NCI-H128 (cell line): ENCODE measurements at regions not wholly inside any gene's neighbourhood (a gene's known extent, or its start where the extent isn't known, plus 50 kb on each side); places are given as distances from the start of the nearest gene placed in this dataset.
"Not testable (repeated sequence)": the region's sequence is repeated elsewhere in the genome, so short reads cannot be mapped to it uniquely, and the experiment has no call there.

ENCODE experiments used
- DNase-seq: peaks from one replicate; lab custom pipeline; 2025; ENCODE audit not compliant: unreplicated experiment; lab: John Stamatoyannopoulos, UW

DNA sequence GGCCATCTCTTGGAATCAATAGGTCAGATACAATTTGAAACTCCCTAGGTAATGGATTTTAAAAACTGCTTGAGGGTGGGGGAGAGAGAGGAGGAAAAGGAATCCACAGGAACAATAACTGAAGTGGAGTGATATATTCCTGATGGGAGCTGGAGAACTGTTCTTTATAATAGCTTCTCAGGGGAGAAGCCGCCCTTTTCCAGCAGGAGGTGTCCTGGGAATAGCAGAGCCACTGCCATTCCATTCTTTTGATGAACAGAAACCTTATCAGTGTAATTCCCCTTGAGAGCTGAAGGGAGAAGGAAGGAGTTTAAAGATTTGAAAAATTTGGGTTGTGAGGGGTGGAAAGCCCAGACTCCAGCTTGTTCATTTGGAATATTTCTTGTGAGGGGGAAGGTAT is 504.9 kb upstream of the DPH6 start:
- DNase-seq, result no peak

DNA sequence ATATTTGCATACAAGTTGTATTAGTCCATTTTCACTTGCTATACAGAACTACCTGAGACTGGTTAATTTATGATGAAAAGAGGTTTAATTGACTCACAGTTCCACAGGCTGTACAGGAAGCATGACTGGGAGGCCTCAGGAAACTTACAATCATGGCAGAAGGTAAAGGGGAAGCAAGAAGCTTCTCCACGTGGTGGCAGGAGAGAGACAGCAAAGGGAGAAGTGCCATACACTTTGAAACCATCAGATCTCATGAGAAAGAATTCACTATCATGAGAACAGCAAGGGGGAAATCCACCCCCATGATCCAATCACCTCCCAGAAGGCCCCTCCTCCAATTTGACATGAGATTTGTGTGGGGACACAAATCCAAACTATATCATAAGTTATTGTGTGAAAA is 506.7 kb upstream of the DPH6 start:
- DNase-seq, result not testable (repeated sequence)

- no peak for DNase-seq
These were observed 507.8 kb upstream of the DPH6 start for GRCh38 chr15:36053746-36054145.

GRCh38 chr15:36059596-36059995 is 513.6 kb upstream of the DPH6 start:
- DNase-seq, result no peak

- DNase-seq, result no peak
These were observed 516.4 kb upstream of the DPH6 start for GRCh38 chr15:36062357-36062756.

DNA sequence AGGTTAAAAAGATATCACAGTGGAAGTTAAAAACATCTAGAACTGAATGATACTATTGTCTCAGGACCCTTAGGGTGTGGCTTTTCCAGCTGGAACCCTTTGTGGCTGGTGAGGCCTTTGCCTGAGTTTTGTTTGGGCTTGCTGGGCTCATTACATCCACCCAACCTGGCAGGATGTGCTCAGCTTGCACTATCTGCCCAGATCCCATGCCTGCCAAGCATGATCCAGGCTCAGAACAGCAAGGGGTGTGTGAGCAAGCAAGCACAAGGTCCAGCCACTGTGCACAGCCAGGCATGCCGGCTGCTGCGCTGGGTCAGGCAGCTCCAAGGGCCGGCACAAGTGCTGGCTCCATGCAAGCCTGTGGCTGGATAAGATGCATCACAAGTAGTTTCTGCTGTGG is 512.7 kb upstream of the CDIN1 start:
- no peak for DNase-seq

GRCh38 chr15:36067483-36068274 is 511.7 kb upstream of the CDIN1 start:
- no peak for DNase-seq

DNA sequence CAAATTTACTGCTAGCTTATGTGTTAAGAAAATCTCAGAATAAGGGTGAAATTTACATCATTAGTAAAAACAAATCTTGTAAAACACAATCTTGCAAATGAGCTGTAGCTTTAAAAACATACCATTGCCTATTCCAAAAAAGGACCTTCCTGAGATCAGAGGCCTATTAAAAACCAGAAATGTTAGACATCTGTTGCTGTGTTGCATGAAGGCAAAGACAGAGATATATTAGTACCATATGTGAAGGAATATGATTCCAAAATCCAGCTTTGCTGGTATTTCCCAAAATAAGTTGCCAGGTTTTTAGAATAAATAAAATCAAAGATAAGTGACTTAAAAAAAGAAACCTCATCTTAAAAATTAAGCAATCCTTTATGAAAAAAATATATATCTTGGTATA is 504.1 kb upstream of the CDIN1 start:
- no peak for DNase-seq

- no peak for DNase-seq
These were observed 500.4 kb upstream of the CDIN1 start for GRCh38 chr15:36079021-36079420.

- no peak for DNase-seq
These were observed 498.7 kb upstream of the CDIN1 start for GRCh38 chr15:36080759-36081158.

GRCh38 chr15:36090286-36090946 is 489.0 kb upstream of the CDIN1 start:
- DNase-seq, result peak; percentile 44

DNA sequence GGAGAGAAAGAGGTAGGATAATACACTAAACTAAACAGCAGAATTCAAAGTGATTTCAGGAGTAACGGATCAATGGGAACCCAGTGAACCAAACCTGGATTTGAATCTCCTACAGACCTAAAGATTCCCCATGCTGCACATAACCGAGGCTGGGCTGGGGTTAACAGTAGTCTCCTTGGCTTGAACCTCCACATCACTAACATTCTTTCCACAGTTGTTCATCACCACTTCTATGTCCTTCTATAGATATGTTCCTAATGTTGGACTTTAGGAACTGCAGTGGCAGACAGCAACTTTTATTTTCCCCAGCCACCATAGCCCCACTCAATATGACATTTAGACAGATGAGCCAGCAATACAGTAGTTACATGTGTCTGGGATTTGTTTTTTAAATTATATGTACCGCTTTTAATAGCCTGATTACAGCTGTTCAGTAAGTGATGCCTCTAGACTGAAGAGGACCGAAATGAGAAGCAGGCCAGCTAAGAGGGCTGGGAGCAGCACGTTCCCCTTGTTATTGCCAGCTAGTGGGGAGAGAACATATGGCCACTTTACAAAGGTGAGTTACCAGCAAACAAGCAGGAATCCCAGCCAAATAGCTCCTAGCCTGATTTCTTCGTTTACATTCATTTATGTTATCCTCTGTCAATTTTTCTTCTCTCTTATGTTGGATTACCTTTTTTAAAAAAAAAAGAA is 472.6 kb upstream of the CDIN1 start:
- peak; percentile 1 for DNase-seq

DNA sequence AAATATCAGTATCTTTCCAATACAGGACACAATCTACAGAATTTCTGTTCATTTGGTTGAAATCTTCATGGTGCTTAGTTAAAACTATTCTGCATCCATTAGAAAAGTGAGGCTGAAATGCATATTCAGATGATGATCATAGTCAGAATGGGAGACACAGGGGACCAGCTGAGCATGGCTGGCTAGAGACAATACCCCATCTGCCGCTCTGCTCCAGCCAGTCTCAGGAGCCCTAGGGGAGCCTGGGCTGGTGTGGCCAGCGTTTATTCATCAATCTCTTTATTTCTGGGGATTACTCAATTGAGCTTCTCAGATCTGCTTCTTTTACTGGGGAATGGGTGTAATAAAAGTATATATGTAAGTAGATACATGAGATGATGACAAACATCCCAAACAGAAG is 470.9 kb upstream of the CDIN1 start:
- no peak for DNase-seq

DNA sequence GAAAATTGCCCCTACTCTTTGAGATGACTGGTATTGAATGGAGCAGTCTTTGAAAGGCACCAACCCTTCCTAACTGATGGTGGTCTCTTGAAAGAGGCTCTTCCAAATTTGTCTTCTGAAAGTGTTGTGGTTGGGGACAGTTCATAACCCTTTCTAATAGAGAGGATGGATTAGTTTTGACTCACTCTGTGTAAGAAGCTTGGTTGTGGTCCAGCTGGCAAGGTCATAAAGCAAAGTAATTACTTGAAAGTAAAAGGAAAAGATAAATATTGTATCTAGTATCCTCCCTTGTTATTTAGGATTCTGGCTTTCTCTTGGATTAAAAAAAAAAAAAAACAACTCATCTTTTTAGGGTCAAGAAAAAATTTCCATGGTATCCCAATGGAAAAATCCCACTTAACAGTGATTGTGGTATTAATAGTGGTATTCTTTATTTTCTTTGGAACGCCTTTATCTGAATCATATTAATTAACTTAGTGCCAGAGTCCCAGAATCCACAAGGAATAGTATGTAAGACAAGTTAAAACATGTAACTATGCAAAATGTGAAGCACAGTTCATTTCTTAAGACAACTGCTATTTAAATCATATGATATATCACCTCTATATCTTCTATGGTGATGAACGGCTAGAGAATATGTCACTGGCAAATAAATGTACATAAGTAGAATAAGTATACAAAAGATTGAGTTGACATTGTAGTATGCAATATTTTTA is 469.3 kb upstream of the CDIN1 start:
- DNase-seq, result no peak

DNA sequence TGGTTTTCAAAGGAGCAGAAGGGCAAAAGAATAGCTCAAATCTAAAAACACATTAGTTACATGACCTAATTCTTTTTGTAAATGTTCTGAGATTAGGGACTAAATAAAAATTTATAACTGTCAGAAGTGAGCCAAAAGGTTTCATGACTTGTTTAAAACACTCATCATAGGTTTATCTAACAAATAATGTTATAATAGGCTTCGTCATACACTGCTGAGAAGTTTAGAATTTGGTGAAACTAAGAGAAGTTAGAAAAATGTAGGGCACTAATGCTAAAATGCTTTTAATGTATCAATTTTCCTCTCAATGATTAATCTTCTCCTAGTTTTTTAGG is 468.8 kb upstream of the CDIN1 start:
- no peak for DNase-seq

- no peak for DNase-seq
These were observed 462.1 kb upstream of the CDIN1 start for GRCh38 chr15:36117296-36117787.

GRCh38 chr15:36126194-36126593 is 453.2 kb upstream of the CDIN1 start:
- no peak for DNase-seq

DNA sequence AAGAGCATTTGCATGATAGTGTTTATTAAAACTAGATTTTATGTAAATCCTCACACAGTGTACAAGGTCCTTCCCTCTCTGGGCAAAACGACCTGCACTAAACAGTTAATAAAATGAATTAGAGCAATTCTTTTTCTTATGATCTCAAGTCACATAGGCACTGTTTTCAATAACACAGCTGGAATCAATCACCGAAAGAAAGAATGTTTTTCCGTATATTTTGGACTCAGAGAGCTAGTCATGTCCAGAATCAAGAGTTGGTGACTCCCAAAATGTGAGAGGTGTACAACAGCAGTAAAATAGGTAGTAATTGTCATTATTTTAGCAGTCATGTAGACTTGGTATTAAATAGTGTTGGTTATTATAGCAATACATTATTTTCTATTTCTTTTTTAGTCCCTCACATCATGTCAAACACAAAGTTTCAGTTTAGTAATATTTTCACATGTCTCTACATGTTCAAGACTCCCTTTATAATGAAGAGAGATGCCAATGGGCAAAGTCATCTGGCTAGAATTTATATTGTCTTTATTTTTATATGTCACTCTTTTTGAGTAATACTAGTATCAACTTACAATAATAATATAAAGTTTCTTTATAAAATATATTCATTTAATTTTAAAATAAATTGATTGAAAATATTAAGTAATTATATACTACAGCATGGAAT is 448.6 kb upstream of the CDIN1 start:
- DNase-seq, result no peak

GRCh38 chr15:36133742-36134141 is 445.7 kb upstream of the CDIN1 start:
- DNase-seq, result no peak

GRCh38 chr15:36136049-36136448 is 443.4 kb upstream of the CDIN1 start:
- no peak for DNase-seq

- DNase-seq, result no peak
These were observed 426.5 kb upstream of the CDIN1 start for GRCh38 chr15:36152936-36153335.
